ENCODE measurements at regions not wholly inside any gene's neighbourhood (a gene's known extent, or its start where the extent isn't known, plus 50 kb on each side); places are given as distances from the start of the nearest gene placed in this dataset.
A peak's percentile ranks its signal among the peaks of the same experiment; 100 is the strongest.
"Not testable (repeated sequence)": the region's sequence is repeated elsewhere in the genome, so short reads cannot be mapped to it uniquely, and the experiment has no call there.

GRCh38 chr3:118162627-118163588 lies 871.7 kb downstream of the IGSF11 start:
- DNase-seq = not testable (repeated sequence)

- no peak for DNase-seq
Measured at GRCh38 chr3:118165413-118165812, 869.2 kb downstream of the IGSF11 start.

- DNase-seq = no peak
Measured at GRCh38 chr3:118167571-118167970, 867.1 kb downstream of the IGSF11 start.

- DNase-seq = no peak
Measured at GRCh38 chr3:118168175-118168574, 866.5 kb downstream of the IGSF11 start.

- no peak for DNase-seq
Measured at GRCh38 chr3:118171236-118171852, 863.3 kb downstream of the IGSF11 start.

GRCh38 chr3:118180853-118181252 lies 853.8 kb downstream of the IGSF11 start:
- DNase-seq = no peak

GRCh38 chr3:118181274-118181673 lies 853.4 kb downstream of the IGSF11 start:
- no peak for DNase-seq

- no peak for DNase-seq
Measured at GRCh38 chr3:118186051-118186450, 848.6 kb downstream of the IGSF11 start.

GRCh38 chr3:118187221-118187620 lies 847.4 kb downstream of the IGSF11 start:
- no peak for DNase-seq

- DNase-seq = no peak
Measured at GRCh38 chr3:118196183-118196582, 838.5 kb downstream of the IGSF11 start.

- no peak for DNase-seq
Measured at GRCh38 chr3:118199044-118199443, 835.6 kb downstream of the IGSF11 start.

- no peak for DNase-seq
Measured at GRCh38 chr3:118204052-118204656, 830.5 kb downstream of the IGSF11 start.

GRCh38 chr3:118207271-118207670 lies 827.4 kb downstream of the IGSF11 start:
- no peak for DNase-seq

- no peak for DNase-seq
Measured at GRCh38 chr3:118208642-118209041, 826.0 kb downstream of the IGSF11 start.

- no peak for DNase-seq
Measured at GRCh38 chr3:118213892-118214291, 820.8 kb downstream of the IGSF11 start.

- DNase-seq = no peak
Measured at GRCh38 chr3:118226206-118226605, 808.4 kb downstream of the IGSF11 start.

GRCh38 chr3:118227191-118227590 lies 807.5 kb downstream of the IGSF11 start:
- DNase-seq = no peak

GRCh38 chr3:118228151-118228550 lies 806.5 kb downstream of the IGSF11 start:
- DNase-seq = no peak

- DNase-seq = peak; percentile 27
Measured at GRCh38 chr3:118229196-118229595, 805.5 kb downstream of the IGSF11 start.

- DNase-seq = no peak
Measured at GRCh38 chr3:118231578-118231977, 803.1 kb downstream of the IGSF11 start.

- no peak for DNase-seq
Measured at GRCh38 chr3:118239253-118239652, 795.4 kb downstream of the IGSF11 start.

- DNase-seq = no peak
Measured at GRCh38 chr3:118244761-118245160, 789.9 kb downstream of the IGSF11 start.

GRCh38 chr3:118245312-118245711 lies 789.3 kb downstream of the IGSF11 start:
- DNase-seq = no peak

All from muscle of arm (tissue), 1 donor.